Peyer's patch (tissue), 4 donors: ENCODE measurements at regions not wholly inside any gene's neighbourhood (a gene's known extent, or its start where the extent isn't known, plus 50 kb on each side); places are given as distances from the start of the nearest gene placed in this dataset.

Experiments used
- POLR2A ChIP-seq, 2 donors: fragments of 450-650 bp; IDR thresholded peaks; one replicate each; pipeline ENCODE4 v1.5.1; 2017; ENCODE audit warnings: antibody characterized with exemption in 2 of 2, mild to moderate bottlenecking in 2 of 2, moderate library complexity in 2 of 2
- TF ChIP-seq, protein P1 (sequence below), 6 experiments: fragments of 450-650 bp in 4 of 6; fragments of 200-600 bp in 2 of 6; sonication (generic) in 1 of 6; IDR thresholded peaks; one replicate each; pipeline ENCODE4 v1.5.1; 2017 to 2019; ENCODE audit warnings: antibody characterized with exemption in 6 of 6, mild to moderate bottlenecking in 3 of 6, moderate library complexity in 1 of 6

DNA sequence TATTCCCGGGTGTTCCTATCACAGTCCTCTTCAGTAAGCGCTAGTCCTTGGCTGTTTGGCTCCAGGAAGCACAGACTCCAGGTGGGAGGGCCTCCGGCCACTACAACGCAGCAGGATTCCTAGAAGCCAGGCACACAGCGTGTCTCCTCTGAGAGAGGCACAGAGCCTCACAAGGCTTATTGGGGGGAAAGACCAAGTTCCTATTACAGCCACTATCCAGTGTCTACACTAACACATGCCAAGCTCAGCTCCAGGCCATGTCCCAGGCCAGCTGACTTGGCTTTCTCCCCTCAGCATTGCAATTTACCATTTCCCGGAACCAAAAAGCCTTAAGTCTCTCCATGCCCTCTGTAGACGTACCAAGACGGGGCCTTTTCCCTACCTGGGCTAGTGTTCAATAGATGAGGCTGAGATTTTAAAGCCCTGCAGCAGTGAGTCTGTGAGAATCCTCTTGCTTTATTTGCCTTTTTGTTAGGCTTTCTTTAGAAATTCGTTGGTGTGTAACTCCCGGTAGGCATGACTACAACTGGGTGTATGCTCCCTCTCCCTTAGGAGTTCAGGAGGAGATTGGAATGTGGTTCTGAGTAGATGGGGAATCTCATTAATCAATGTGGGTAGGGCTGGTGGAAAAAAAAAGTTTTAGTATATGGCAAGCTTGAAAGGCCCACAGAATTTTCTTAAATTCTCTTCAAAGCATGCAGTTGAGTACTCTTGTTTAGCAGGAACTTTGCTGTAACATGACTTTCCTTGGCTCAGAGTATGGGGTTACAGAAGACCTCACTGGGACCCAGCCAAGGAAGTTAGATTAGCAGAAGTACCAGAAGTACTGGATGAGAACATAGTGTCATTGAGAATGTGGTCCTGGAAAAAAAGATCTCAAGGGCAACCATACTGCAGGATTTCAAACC is 84.3 kb upstream of the SLC1A3 start:
- TF ChIP-seq POLR2A (IDR thresholded peaks at IDR 0.05) = no peak
- TF ChIP-seq, protein P1, sequence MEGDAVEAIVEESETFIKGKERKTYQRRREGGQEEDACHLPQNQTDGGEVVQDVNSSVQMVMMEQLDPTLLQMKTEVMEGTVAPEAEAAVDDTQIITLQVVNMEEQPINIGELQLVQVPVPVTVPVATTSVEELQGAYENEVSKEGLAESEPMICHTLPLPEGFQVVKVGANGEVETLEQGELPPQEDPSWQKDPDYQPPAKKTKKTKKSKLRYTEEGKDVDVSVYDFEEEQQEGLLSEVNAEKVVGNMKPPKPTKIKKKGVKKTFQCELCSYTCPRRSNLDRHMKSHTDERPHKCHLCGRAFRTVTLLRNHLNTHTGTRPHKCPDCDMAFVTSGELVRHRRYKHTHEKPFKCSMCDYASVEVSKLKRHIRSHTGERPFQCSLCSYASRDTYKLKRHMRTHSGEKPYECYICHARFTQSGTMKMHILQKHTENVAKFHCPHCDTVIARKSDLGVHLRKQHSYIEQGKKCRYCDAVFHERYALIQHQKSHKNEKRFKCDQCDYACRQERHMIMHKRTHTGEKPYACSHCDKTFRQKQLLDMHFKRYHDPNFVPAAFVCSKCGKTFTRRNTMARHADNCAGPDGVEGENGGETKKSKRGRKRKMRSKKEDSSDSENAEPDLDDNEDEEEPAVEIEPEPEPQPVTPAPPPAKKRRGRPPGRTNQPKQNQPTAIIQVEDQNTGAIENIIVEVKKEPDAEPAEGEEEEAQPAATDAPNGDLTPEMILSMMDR (IDR thresholded peaks at IDR 0.05) = no peak
